ENCODE measurements at regions not wholly inside any gene's neighbourhood (a gene's known extent, or its start where the extent isn't known, plus 50 kb on each side); places are given as distances from the start of the nearest gene placed in this dataset.
"Not testable (repeated sequence)": the region's sequence is repeated elsewhere in the genome, so short reads cannot be mapped to it uniquely, and the experiment has no call there.

DNA sequence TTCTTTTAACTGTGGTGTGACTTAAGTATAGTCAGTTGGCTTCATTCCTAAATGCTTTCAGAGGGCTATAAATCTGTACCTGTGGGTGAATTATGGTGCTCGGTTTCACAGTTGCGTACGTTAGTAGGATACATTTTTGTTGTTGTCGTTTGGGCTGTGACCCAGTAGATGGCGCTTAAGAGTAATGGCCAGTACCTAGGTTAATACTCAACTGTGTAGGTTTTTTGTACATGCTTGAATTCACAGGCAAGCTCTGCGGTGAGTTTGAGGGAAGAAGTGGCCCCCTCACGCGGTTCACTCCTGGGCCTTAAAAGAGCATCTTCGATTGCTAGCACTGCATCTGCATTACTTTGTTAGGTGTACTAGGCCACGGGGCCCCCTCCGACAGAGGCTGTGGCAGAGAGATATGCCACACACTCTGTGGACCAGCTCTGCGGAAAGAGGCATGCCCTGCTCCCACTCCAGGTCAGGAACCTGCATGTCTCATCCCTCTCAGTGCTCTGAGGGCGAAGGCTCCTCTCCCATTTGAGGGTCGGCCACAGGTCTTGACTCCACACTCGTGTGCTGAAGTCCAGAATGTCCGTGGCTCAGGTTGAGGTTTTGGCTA is 224.6 kb upstream of the TBL1Y start:
- H3K27me3 ChIP-seq (ENCODE audit: low read depth); H3K36me3 ChIP-seq (replicated peaks); H3K9me3 ChIP-seq; H3K4me1 ChIP-seq; in situ Hi-C loops (cut with MboI; ENCODE audit: low sequenced_read_pairs); DNase-seq (ENCODE audit: low spot score in 2 of 2); H3K4me3 ChIP-seq: not testable (repeated sequence)

DNA sequence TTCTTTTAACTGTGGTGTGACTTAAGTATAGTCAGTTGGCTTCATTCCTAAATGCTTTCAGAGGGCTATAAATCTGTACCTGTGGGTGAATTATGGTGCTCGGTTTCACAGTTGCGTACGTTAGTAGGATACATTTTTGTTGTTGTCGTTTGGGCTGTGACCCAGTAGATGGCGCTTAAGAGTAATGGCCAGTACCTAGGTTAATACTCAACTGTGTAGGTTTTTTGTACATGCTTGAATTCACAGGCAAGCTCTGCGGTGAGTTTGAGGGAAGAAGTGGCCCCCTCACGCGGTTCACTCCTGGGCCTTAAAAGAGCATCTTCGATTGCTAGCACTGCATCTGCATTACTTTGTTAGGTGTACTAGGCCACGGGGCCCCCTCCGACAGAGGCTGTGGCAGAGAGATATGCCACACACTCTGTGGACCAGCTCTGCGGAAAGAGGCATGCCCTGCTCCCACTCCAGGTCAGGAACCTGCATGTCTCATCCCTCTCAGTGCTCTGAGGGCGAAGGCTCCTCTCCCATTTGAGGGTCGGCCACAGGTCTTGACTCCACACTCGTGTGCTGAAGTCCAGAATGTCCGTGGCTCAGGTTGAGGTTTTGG is 208.8 kb upstream of the TBL1Y start:
- DNase-seq (ENCODE audit: low spot score in 2 of 2); H3K4me3 ChIP-seq; H3K4me1 ChIP-seq; H3K36me3 ChIP-seq (replicated peaks); in situ Hi-C loops (cut with MboI; ENCODE audit: low sequenced_read_pairs); H3K9me3 ChIP-seq; H3K27me3 ChIP-seq (ENCODE audit: low read depth): not testable (repeated sequence)

DNA sequence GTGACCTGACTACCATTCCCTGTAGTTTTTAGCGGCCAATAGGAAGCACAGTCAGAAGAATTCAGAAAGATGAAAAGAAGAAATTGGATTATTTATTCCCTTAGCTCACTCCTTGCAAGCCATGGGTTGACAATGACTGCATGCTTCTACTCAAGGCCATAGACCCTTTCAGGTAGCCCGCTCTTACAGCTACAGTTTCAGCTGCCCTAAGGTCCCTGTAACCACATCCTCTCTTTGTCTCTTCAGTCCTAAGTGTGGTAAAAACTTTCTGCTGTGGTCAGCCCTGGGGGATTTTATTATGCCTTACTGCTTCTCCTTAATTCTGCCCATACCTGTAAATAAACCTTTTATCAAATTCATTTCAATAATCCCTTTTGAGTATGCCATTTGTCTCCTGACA is 189.1 kb upstream of the TBL1Y start:
- DNase-seq (ENCODE audit: low spot score in 2 of 2); H3K4me3 ChIP-seq; H3K4me1 ChIP-seq; H3K27me3 ChIP-seq (ENCODE audit: low read depth); H3K9me3 ChIP-seq; in situ Hi-C loops (cut with MboI; ENCODE audit: low sequenced_read_pairs); H3K36me3 ChIP-seq (replicated peaks): not testable (repeated sequence)

DNA sequence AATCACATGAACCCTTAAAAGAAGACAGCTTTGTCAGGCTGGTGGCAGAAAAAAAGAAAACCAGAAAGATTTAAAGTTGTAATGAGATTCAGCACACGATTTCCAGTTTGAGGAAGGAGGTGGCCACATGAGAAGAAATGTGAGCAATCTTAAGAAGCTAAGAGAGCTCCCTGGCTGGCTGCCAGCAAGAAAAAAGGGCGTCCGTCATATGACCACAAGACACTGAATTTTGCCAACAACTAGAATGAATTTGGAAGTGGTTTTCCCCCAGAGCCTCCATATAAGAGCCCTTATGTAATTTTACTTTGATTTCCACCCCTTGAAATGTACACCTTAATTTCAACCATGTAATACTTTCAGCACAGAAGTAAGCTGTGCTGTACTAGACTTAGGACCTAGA is 163.3 kb upstream of the TBL1Y start:
- H3K27me3 ChIP-seq (ENCODE audit: low read depth); in situ Hi-C loops (cut with MboI; ENCODE audit: low sequenced_read_pairs); DNase-seq (ENCODE audit: low spot score in 2 of 2); H3K4me1 ChIP-seq; H3K36me3 ChIP-seq (replicated peaks); H3K4me3 ChIP-seq; H3K9me3 ChIP-seq: not testable (repeated sequence)

DNA sequence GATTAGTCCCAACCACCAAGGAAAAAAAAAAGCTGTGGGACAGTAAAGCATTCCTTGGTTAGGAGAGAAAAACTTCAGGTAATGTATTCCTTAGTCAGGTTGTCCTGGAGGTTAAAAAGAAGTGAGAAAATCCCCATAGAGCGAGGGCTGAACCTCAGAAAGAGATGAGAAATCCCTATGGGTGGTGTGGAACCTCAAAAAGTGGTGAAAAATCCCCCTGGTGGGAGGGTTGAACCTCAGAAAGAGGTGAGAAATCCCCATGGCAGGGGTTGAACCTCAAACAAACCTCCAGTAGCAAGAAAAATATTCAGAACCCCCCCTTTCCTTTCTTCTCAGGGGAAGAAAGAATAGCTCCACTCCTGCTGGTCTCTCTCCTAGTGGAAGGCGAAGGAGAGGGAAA is 128.2 kb upstream of the TBL1Y start:
- no peaks in the 10 kb centered on the region for H3K9me3 ChIP-seq
- H3K4me3 ChIP-seq, result no peak overlapping the region
- peak in 1 of 2 experiments; percentile 1 for DNase-seq (ENCODE audit: low spot score in 2 of 2)
- in situ Hi-C loops (cut with MboI; ENCODE audit: low sequenced_read_pairs), result no loop called here
- no peaks in the 10 kb centered on the region for H3K4me1 ChIP-seq
- no peaks in the 10 kb centered on the region for H3K36me3 ChIP-seq (replicated peaks)
- no peaks in the 10 kb centered on the region for H3K27me3 ChIP-seq (ENCODE audit: low read depth)

DNA sequence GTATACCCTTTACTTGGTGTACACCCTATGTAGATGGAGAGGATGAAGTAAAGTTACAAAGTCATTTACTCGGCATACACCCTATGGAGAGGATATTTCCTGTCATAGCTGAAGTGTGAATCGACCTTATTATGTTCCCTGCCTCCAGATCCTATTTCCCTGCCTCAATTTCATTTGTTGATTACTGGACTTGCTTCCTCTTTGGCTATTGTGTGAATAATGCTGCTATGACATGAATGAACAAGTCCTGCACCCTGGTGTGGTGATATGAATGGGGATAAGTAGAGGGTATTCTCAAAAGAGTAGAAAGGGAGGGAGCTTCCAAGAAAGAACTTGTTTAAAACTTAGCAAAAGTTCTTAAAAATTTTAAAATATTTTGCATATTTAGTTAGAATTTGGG is 123.5 kb upstream of the TBL1Y start:
- H3K4me3 ChIP-seq, result no peak overlapping the region
- no peak for DNase-seq (ENCODE audit: low spot score in 2 of 2)
- H3K36me3 ChIP-seq (replicated peaks), result no peaks in the 10 kb centered on the region
- in situ Hi-C loops (cut with MboI; ENCODE audit: low sequenced_read_pairs), result no loop called here
- H3K27me3 ChIP-seq (ENCODE audit: low read depth), result no peaks in the 10 kb centered on the region
- H3K4me1 ChIP-seq, result no peaks in the 10 kb centered on the region
- H3K9me3 ChIP-seq, result no peaks in the 10 kb centered on the region

DNA sequence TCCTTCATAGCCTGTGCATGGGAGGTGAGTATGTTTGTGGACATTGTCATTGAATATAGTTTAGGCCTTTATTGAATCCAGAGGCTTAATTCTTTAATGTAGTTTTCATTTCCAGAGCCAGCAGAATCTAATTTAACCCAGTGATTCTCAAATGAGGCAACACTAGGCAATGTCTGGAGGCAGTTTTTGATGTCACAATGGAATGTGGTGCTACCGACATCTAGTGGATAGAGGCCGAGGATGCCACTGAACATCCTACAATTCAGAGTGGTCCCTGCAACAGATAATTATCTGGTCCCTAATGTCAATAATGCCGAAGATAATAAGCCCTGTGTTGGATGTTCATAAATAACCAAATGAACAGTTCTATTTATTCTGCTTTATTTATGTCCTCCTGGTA is 98.9 kb upstream of the TBL1Y start:
- no peak for DNase-seq (ENCODE audit: low spot score in 2 of 2)

More for the DNA sequence above, 98.9 kb upstream of the TBL1Y start:
- H3K4me3 ChIP-seq, result no peak overlapping the region
- H3K36me3 ChIP-seq (replicated peaks), result no peaks in the 10 kb centered on the region
- H3K4me1 ChIP-seq, result no peaks in the 10 kb centered on the region
- in situ Hi-C loops (cut with MboI; ENCODE audit: low sequenced_read_pairs), result no loop called here
- H3K9me3 ChIP-seq, result no peaks in the 10 kb centered on the region
- no peaks in the 10 kb centered on the region for H3K27me3 ChIP-seq (ENCODE audit: low read depth)
